GM18505 (cell line): ENCODE measurements at regions not wholly inside any gene's neighbourhood (a gene's known extent, or its start where the extent isn't known, plus 50 kb on each side); places are given as distances from the start of the nearest gene placed in this dataset.

Experiments
- ATAC-seq: cut with Tn5 transposase; IDR thresholded peaks from one replicate; pipeline ENCODE4 v1.9.1; 2021; ENCODE audit not compliant: unreplicated experiment
- POLR2A ChIP-seq: IDR thresholded peaks from 4 replicates; pipeline ENCODE4 v1.6.1; 2011; ENCODE audit warnings: borderline replicate concordance; ENCODE audit not compliant: insufficient read depth, insufficient read length; ENCODE audit errors: extremely low read depth

- TF ChIP-seq POLR2A: no peak
- no peak for ATAC-seq
Measured at GRCh38 chr6:168737481-168737880, 296.5 kb downstream of the SMOC2 start.

DNA sequence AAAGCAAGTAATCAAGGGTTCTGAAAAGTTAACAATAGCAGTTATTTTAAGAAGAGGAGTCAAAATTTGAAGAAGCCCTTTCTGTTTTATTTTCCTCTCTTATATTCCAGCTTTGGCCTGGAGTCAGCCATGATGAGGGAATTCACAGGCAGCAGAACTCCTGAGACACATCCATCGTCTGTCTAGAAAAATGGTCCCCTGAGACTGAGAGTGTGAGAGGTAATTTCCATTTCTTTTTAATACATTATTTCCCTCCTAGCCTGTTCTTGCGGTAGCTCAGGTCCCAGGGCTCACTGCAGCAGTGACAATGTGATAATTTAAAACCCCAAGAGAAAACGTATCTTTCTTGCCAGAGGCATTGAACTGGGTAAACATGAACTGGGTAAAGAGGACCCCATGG lies 296.0 kb downstream of the SMOC2 start:
- no peak for TF ChIP-seq POLR2A
- ATAC-seq: no peak

- ATAC-seq: no peak
- TF ChIP-seq POLR2A: no peak
Measured at GRCh38 chr6:168736039-168736438, 295.1 kb downstream of the SMOC2 start.

DNA sequence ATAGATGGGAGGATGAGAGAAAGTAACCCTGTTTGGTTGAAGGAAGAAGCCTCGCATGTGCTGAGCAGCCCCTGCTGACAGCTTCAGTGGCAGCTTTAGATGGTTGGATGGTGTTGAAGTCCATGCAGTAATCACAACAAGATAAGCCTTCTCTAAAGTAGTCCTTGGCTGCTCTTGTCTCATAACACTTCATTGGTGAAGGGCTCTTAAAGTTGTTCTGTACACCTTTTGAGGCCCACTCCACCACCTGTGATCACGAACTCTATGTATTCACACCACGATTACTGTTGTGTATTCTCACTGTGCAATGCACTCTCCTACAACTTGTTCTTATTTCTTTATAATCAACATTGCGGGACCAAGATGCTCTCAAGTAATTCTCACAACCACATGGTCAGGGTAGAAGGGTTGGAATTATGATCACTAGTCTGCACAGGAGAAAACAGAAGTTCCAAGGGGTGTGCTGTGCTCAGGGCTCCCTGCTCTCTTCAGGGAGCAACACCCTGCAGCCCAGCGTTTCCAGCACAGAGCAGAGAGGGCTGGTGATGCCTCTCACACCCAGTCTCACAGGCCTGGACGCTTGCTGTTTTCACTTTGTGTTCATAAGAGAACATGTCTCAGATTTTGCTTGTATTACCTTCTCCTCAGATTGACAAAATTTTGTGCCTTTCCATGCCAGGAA lies 294.4 kb downstream of the SMOC2 start:
- TF ChIP-seq POLR2A: no peak
- no peak for ATAC-seq

- no peak for ATAC-seq
- TF ChIP-seq POLR2A: no peak
Measured at GRCh38 chr6:168734523-168734922, 293.5 kb downstream of the SMOC2 start.

- no peak for TF ChIP-seq POLR2A
- ATAC-seq: no peak
Measured at GRCh38 chr6:168732676-168733075, 291.7 kb downstream of the SMOC2 start.

DNA sequence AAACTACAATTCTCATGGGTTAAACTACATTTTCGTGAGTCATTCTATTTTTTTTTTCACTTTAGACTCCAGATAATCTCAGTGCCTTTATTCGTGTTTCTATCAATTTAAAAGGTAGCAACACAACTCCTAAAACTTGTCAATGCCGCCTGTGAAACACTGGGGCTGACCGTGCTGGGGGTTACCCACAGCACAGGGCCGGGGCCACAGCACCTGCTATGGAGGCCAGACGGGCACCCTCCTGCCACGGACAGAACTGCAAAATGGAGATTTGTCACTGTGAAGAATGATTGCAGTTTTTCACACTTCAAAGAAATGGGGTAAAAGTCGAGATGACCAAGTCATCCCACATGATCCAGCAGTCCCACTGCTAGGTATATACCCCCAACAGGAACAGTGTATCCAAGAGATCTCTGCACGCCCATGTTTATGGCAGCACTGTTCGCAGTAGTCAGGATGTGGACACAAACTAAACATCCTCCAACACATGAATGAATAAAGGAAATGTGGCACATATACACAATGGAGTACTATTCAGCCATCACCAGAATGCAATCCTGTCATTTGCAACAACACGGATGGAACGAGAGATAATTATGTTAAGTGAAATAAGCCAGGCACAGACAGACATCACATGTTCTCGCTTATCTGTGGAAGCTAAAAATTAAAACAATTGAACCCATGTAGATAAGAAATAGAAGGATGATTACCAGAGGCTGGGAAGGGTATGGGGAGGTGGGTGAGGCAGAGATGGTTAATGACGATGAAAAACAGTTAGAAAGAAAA lies 290.1 kb downstream of the SMOC2 start:
- no peak for TF ChIP-seq POLR2A
- ATAC-seq: no peak

DNA sequence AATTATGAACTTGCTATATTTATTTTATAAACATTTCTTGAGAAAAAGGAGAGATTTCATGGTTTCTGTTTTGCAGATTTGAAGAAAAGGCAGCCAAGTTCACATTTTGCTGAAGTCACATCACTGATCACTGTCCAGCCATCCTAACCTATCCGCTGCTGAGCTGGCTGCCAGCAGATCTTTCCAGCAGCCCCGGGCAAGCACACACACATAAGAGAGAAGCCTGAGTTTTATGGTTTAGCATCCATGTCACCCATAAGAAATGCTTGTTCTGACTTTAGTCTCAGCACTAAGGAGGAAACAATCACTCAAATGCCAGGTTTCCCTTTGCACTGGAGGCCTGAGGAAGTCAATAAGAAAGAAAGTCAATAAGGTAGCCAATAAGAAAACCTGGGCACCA lies 287.1 kb downstream of the SMOC2 start:
- TF ChIP-seq POLR2A: no peak
- no peak for ATAC-seq

DNA sequence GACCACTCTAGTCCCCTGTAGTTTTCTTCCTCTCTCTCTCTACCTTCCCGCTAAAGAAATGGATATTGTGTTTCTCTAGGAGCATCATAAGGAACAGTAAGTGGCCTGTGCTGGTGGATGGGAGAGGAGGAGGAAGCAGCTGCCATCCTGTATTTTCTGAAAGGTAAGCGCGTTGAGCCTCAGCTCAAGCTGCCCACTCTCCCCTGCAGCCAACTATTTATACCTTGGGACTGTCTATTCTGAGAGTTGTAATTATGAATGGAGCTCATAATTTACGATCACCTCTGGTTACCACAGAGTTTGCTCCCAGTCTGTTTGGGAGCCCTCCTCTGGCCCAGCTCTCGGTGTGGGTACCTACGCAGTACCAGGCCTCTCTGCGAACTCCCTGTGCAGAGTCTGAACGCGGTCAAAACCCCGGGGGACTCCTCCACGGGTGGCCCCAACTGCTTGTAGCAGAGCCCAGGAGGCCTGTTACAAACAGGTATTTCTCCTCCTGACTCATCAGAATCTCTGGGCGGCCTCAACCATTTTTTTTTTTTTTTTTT lies 285.4 kb downstream of the SMOC2 start:
- ATAC-seq: no peak
- TF ChIP-seq POLR2A: no peak

- no peak for ATAC-seq
- no peak for TF ChIP-seq POLR2A
Measured at GRCh38 chr6:168725802-168726201, 284.8 kb downstream of the SMOC2 start.

DNA sequence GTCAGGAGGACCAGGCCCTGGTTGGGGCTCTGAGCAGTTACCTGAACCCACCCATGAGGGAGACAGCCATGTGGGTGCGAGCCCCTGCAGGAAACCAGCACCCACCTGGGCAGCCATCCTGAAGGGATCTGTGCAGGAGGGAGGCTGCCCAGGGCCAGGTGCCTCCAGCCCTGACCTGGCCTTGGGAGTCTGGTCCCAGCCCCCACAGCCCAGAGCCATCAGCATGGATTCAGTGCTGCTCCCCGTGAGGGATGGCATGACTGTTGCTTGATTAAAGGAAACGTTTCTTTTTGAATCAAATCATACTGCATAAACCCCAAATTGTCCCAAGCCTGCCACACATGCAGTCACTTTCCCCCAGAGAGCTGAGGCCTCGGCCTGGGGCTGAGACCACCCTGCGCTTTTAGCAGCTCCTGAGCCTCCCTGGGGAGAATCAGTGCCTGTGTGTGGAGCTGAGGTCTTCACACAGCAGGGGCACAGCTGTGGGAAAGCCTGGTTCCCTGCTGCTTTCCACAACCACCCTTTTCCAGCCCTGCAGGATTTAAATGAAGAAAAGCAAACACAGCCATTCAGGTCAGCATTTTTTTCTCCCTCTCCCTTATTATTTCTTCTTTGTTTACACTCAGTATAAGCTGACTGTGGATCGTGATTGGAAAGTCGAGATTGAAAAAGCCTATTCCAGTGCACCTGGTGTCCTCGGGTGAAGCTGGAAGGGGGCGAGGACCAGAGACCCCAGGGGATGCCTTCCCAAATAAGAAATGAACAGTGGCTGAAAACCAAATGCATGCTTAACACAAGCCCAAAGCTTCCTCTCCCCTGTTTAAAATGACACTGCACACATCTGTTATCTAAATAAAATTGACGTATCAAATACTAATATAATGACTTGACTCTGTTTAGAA lies 283.9 kb downstream of the SMOC2 start:
- ATAC-seq: no peak
- no peak for TF ChIP-seq POLR2A

GRCh38 chr6:168724033-168724432 lies 283.0 kb downstream of the SMOC2 start:
- no peak for TF ChIP-seq POLR2A
- no peak for ATAC-seq

GRCh38 chr6:168722397-168722796 lies 281.4 kb downstream of the SMOC2 start:
- TF ChIP-seq POLR2A: no peak
- ATAC-seq: no peak
